Esophagus squamous epithelium (tissue), 4 donors: ENCODE measurements at regions not wholly inside any gene's neighbourhood (a gene's known extent, or its start where the extent isn't known, plus 50 kb on each side); places are given as distances from the start of the nearest gene placed in this dataset.

Experiments used
- CTCF ChIP-seq, 6 experiments: fragments of 450-650 bp in 4 of 6; fragments of 200-600 bp in 2 of 6; sonication (generic) in 2 of 6; IDR thresholded peaks; one replicate each; pipeline ENCODE4 v1.5.1; 2016 to 2019; ENCODE audit warnings: antibody characterized with exemption in 6 of 6, mild to moderate bottlenecking in 4 of 6, moderate library complexity in 4 of 6
- POLR2A ChIP-seq, 4 donors: fragments of 450-650 bp; IDR thresholded peaks; one replicate each; pipeline ENCODE4 v1.6.1; 2017; ENCODE audit warnings: antibody characterized with exemption in 4 of 4, mild to moderate bottlenecking in 4 of 4, moderate library complexity in 3 of 4

DNA sequence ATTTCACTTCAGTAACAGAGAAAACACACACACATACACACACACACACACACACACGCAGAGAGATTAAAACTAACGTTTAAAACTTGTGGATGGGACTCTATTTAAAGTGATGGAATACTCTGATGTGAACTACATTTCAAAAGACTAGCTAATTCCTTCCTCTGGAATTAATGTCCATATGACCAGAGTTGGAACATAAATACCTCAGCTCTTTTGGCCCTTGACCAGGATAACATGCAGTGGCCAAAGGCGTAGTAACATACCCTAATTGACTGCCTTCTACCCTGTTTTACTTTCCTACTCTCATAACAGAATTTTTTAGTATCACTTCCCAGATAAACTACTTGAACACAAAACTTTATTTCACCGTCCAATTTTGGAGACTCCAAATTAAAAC is 671.3 kb upstream of the CHAC2 start:
- TF ChIP-seq POLR2A (IDR thresholded peaks at IDR 0.05) (no peak), CTCF (IDR thresholded peaks at IDR 0.05) (no peak)
